Activated naive CD4-positive, alpha-beta T cell treated with anti-CD3 and anti-CD28 coated beads, Interleukin-2, amount 50 U/mL, for 24 hours (primary cell): ENCODE measurements at regions not wholly inside any gene's neighbourhood (a gene's known extent, or its start where the extent isn't known, plus 50 kb on each side); places are given as distances from the start of the nearest gene placed in this dataset.

Source experiments
- H3K27ac Mint-ChIP-seq: one replicate; pipeline ENCODE4 v1.8.0; 2021; ENCODE audit warnings: mild to moderate bottlenecking, mixed read lengths
- H3K27me3 Mint-ChIP-seq: one replicate; pipeline ENCODE4 v1.8.0; 2021; ENCODE audit warnings: mixed read lengths
- H3K36me3 Mint-ChIP-seq: one replicate; pipeline ENCODE4 v1.8.0; 2021; ENCODE audit warnings: mixed read lengths
- H3K4me1 Mint-ChIP-seq: one replicate; pipeline ENCODE4 v1.8.0; 2021; ENCODE audit warnings: mixed read lengths
- H3K4me3 Mint-ChIP-seq: one replicate; pipeline ENCODE4 v1.8.0; 2021; ENCODE audit warnings: mild to moderate bottlenecking, mixed read lengths
- H3K9me3 Mint-ChIP-seq: one replicate; pipeline ENCODE4 v1.8.0; 2021; ENCODE audit warnings: mixed read lengths

DNA sequence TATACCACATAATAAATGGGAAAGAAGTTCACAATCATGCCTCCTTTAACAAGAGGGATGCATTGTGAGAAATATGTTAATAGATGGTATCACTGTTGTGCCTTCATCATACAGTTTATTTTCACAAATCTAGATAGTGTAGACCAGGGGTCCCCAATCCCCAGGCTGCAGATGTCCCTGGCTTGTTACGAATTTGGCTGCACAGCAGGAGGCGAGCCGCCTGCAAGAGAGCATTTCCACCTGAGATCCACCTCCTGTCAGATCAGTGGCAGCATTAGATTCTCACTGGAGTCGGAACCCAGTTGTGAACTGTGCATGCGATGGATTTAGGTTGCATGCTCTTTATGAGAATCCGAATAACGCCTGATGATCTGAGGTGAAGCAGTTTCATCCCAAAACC is 361.9 kb upstream of the ZWINT start:
- Mint-ChIP-seq H3K27ac (no peak overlapping the region), H3K27me3 (no peaks in the 10 kb centered on the region), H3K9me3 (no peaks in the 10 kb centered on the region), H3K4me1 (no peaks in the 10 kb centered on the region), H3K36me3 (no peaks in the 10 kb centered on the region), H3K4me3 (no peak overlapping the region)

GRCh38 chr10:56715262-56715661 is 354.2 kb upstream of the ZWINT start:
- no peaks in the 10 kb centered on the region for H3K4me1 Mint-ChIP-seq
- peaks cover 11% of the 10 kb centered on the region for H3K9me3 Mint-ChIP-seq
- no peak overlapping the region for H3K27ac Mint-ChIP-seq
- no peak overlapping the region for H3K4me3 Mint-ChIP-seq
- H3K36me3 Mint-ChIP-seq: no peaks in the 10 kb centered on the region
- H3K27me3 Mint-ChIP-seq: no peaks in the 10 kb centered on the region

- H3K4me3 Mint-ChIP-seq: no peak overlapping the region
- H3K27ac Mint-ChIP-seq: no peak overlapping the region
- no peaks in the 10 kb centered on the region for H3K36me3 Mint-ChIP-seq
- no peaks in the 10 kb centered on the region for H3K27me3 Mint-ChIP-seq
- H3K4me1 Mint-ChIP-seq: no peaks in the 10 kb centered on the region
- no peaks in the 10 kb centered on the region for H3K9me3 Mint-ChIP-seq
Measured at GRCh38 chr10:56698506-56698905, 337.4 kb upstream of the ZWINT start.

DNA sequence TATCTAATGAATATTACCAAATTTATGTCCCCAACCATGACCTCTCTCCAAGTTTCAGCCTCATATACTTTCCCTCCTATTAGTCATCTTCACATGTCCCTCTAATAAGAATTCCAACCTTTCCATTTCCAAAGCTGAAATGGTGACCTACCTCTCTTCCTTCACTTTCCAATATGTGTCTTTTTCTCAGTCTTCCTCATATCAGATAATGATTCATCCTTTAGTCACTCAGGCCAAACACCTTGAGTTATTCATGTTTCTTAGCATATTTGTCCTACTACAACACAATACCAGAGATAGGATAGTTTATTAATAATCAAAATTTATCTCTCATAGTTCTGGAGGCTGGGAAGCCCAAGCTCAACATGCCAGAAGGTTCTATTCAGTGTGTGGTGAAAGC is 318.5 kb upstream of the ZWINT start:
- no peaks in the 10 kb centered on the region for H3K27me3 Mint-ChIP-seq
- no peak overlapping the region for H3K27ac Mint-ChIP-seq
- no peaks in the 10 kb centered on the region for H3K4me1 Mint-ChIP-seq
- no peaks in the 10 kb centered on the region for H3K36me3 Mint-ChIP-seq
- peaks cover 18% of the 10 kb centered on the region for H3K9me3 Mint-ChIP-seq
- H3K4me3 Mint-ChIP-seq: no peak overlapping the region

DNA sequence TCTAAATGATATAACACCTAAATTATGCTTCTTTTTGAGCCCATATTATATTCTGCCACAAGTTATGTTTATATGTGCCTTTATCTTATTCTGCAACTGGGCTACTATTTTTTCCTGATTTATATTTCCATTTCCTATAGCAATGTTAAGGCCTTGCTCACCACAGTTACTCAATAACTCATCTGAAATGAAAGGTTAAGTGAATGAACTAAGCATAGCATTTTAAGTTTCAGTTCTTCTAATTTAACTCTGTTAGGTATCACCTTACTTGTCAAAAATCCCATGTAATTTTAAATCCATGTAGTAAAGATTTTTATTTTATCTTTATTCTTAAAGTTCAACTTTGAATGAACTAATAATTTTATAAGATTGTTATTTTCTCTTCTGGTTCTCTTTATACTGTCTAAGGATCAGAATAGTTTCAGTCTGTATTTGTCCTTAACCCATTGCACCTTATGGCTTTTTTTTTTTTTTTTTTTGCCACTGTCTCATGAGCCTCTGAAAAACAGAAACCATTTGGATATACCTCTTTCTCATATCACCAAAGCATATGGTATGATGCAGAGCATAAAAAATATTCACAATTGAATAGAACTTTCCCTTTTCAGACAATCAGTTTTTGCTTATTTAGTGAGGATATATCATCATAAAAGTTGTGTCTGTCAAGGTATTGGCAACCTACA is 301.8 kb upstream of the ZWINT start:
- Mint-ChIP-seq H3K4me3 (no peak overlapping the region), H3K9me3 (no peaks in the 10 kb centered on the region), H3K27me3 (no peaks in the 10 kb centered on the region), H3K4me1 (no peaks in the 10 kb centered on the region), H3K27ac (no peak overlapping the region), H3K36me3 (no peaks in the 10 kb centered on the region)

DNA sequence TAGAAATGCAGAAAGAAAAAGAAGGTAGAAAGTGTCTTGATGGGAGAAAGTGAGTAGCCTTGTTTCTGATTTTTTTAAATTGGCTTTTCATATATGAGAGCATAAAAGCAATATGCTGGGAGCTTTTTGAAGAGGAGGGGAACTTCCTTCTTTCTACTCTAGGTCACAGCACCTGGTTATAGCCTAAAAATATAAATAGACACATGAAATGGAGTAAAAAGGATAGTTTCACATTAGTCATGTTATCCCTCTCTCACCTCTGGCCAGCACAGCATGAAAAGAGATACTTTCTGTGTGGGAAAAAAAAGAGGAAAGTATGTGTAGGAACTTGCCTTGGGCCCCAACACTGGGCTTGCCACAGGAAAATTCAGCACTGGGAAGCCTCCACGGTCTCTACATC is 292.2 kb upstream of the ZWINT start:
- Mint-ChIP-seq H3K27ac (no peak overlapping the region), H3K27me3 (no peaks in the 10 kb centered on the region), H3K36me3 (peaks cover 2% of the 10 kb centered on the region), H3K4me3 (no peak overlapping the region), H3K4me1 (no peaks in the 10 kb centered on the region), H3K9me3 (peaks cover 11% of the 10 kb centered on the region)

DNA sequence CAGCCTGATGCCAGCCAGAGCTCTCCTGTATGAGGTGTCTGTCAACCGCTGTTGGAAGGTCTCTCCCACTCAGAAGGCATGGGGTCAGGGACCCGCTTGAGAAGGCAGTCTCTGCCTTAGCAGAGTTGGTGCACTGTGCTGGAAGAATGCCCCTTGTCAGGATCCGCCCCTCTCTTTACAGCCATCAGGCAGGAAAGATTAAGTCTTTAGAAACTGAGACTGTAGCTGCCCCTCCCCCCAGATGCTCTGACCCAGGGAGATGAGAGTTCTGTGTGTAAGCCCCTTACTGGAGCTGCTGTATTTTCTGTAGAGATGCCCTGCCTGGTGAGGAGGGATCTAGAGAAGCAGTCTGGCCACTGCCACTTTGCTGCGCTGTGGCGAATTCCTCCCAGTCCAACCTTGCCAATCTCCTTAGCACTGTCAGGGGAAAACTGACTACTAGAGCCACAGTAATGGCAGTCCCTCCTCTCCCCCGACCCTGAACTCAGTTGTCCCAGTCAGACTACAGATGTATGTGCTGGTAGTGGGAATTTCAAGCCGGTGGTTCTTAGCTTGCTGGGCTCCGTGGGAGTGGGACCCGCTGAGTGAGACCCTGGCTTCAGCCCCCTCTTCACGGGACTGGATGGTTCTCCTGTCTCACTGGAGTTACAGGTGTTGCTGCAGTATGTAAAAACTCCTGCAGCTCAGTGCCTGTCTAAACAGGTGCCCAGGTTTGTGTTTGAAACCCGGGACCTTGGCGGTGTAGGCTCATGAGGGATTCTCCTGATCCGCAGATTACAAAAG is 285.5 kb upstream of the ZWINT start:
- H3K4me1 Mint-ChIP-seq: no peaks in the 10 kb centered on the region
- H3K27ac Mint-ChIP-seq: no peak overlapping the region
- H3K4me3 Mint-ChIP-seq: no peak overlapping the region
- no peaks in the 10 kb centered on the region for H3K36me3 Mint-ChIP-seq
- H3K9me3 Mint-ChIP-seq: no peaks in the 10 kb centered on the region
- no peaks in the 10 kb centered on the region for H3K27me3 Mint-ChIP-seq

DNA sequence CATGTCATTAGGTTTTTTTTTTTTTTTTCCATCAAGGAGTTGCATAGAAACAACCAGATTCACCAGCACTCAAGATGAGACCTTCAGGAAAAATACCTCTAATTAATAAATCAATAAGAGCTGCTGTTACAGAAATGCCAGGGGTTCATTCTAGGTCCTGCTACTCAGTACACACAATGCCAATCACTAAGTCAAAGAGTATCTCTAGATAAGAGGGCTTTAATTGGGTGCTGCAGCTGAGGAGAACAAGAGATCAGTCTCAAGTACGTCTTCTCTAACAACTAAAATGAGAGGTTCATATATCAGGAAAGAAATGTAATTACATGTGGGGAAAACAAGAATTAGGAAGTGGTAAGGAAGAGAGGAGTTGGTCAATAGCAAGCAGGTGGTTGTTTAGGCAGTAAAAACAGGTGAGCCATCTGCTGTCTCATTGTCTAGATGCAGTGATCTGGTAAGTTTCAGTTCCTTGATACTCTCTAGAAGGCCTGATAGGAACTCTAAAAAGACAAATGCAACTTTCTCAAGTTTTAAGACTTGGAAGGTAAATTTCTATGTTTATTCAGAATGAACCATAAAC is 272.9 kb upstream of the ZWINT start:
- Mint-ChIP-seq H3K36me3 (no peaks in the 10 kb centered on the region), H3K4me3 (no peak overlapping the region), H3K27ac (no peak overlapping the region), H3K9me3 (peaks cover 8% of the 10 kb centered on the region), H3K27me3 (no peaks in the 10 kb centered on the region), H3K4me1 (no peaks in the 10 kb centered on the region)

DNA sequence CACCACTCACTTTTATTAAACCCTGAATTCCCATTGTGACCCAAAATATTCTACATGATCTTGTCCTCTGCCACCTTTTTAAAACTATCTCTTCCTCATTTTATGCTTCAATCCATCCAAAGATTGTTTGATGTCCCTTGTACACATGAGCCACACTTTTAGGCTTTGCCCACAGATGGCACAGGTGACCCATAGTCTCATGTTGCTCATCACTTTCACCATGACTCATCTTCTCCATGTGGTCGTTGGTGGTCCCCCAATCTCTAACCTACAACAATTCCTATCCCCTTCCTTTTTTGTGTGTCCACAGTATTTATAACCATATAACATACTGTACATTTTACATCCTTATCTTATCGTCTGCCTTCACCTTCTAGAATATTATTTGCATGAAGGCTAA is 271.5 kb upstream of the ZWINT start:
- H3K27ac Mint-ChIP-seq: no peak overlapping the region
- H3K9me3 Mint-ChIP-seq: peaks cover 8% of the 10 kb centered on the region
- no peaks in the 10 kb centered on the region for H3K4me1 Mint-ChIP-seq
- H3K27me3 Mint-ChIP-seq: no peaks in the 10 kb centered on the region
- no peak overlapping the region for H3K4me3 Mint-ChIP-seq
- no peaks in the 10 kb centered on the region for H3K36me3 Mint-ChIP-seq

DNA sequence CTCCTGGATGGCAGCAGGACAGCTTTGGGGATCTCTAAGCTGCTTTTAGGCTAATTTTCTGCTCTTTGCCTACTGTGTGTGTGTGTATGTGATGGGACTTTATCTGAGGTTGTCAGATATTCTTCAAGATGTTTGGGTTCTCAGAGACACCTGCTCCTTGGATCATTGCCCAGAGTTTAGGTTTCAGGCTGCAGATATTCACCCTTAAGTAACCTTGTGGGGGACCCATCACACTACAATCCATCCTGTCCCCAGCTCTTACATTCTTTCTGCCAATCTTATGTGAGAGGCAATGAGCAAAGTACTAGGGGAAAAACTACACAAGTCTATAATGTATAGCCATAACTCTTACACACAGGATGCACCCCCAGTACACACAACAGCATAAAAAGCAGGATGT is 263.0 kb upstream of the ZWINT start:
- Mint-ChIP-seq H3K4me3 (no peak overlapping the region), H3K9me3 (no peaks in the 10 kb centered on the region), H3K36me3 (no peaks in the 10 kb centered on the region), H3K27ac (no peak overlapping the region), H3K27me3 (no peaks in the 10 kb centered on the region), H3K4me1 (no peaks in the 10 kb centered on the region)

GRCh38 chr10:56623064-56623463 is 262.0 kb upstream of the ZWINT start:
- Mint-ChIP-seq H3K9me3 (no peaks in the 10 kb centered on the region), H3K27me3 (no peaks in the 10 kb centered on the region), H3K4me3 (no peak overlapping the region), H3K27ac (no peak overlapping the region), H3K4me1 (no peaks in the 10 kb centered on the region), H3K36me3 (no peaks in the 10 kb centered on the region)

GRCh38 chr10:56622335-56622973 is 261.4 kb upstream of the ZWINT start:
- H3K27ac Mint-ChIP-seq: no peak overlapping the region
- H3K9me3 Mint-ChIP-seq: no peaks in the 10 kb centered on the region
- H3K4me3 Mint-ChIP-seq: no peak overlapping the region
- no peaks in the 10 kb centered on the region for H3K27me3 Mint-ChIP-seq
- no peaks in the 10 kb centered on the region for H3K36me3 Mint-ChIP-seq
- no peaks in the 10 kb centered on the region for H3K4me1 Mint-ChIP-seq

- H3K4me1 Mint-ChIP-seq: no peaks in the 10 kb centered on the region
- H3K27ac Mint-ChIP-seq: no peak overlapping the region
- no peaks in the 10 kb centered on the region for H3K9me3 Mint-ChIP-seq
- H3K4me3 Mint-ChIP-seq: no peak overlapping the region
- H3K27me3 Mint-ChIP-seq: no peaks in the 10 kb centered on the region
- H3K36me3 Mint-ChIP-seq: no peaks in the 10 kb centered on the region
Measured at GRCh38 chr10:56606202-56606601, 245.1 kb upstream of the ZWINT start.

DNA sequence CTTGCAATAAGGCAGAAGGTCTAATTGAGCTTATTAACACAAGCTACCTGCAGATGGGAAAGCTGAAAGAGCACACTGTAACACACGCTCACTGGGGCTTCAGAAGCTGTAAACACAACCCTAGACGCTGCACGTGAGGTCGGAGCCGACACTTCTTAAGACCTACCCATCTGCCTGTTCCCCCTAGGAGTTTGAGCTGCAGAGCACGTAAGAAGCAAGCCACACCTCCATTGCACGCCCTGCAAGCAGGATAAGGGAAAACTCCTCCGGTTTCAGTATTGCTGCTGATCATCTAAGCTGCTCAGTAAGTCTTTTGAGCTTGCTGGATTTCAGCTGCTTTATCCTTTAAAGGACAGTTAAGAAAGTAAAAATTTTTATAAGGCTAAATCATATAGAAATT is 244.0 kb upstream of the ZWINT start:
- Mint-ChIP-seq H3K36me3 (no peaks in the 10 kb centered on the region), H3K9me3 (no peaks in the 10 kb centered on the region), H3K27me3 (no peaks in the 10 kb centered on the region), H3K27ac (no peak overlapping the region), H3K4me3 (no peak overlapping the region), H3K4me1 (no peaks in the 10 kb centered on the region)

DNA sequence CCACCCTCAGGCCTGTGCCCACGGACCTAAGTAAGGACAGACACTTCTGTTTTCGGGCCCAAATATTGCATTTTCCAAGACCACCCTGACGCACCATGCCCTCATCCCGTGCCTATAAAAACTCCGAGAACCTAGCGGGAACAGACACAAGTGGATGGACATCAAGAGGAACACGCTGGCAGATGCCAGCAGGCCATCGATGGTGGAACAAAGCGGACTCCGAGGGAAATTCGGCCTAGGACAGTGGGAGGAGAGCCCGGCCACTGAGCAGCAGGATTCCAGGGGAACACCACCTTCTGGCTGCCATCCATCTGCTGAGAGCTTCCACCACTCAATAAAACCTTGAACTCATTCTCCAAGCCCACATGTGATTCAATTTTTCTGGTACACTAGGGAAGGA is 243.6 kb upstream of the ZWINT start:
- Mint-ChIP-seq H3K9me3 (no peaks in the 10 kb centered on the region), H3K27ac (no peak overlapping the region), H3K36me3 (no peaks in the 10 kb centered on the region), H3K4me1 (no peaks in the 10 kb centered on the region), H3K4me3 (no peak overlapping the region), H3K27me3 (no peaks in the 10 kb centered on the region)

DNA sequence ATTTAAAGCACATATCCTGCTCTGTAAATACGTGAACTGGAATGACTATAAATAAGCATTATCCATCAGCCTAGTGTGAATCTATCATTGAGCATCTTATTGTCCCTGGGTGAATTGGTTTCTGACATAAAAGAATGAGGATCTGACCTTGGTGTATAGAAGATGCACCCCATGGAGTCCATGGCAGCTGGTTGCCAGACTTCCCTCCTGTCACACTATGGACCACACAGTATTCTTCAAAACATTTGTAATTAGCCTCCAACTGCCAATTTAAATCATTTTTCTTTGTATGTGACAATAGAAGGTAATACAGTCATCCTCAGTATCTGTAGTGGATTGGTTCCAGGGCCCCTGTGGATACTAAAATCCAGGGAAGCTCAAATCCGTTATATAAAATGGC is 238.1 kb upstream of the ZWINT start:
- Mint-ChIP-seq H3K4me1 (no peaks in the 10 kb centered on the region), H3K27me3 (no peaks in the 10 kb centered on the region), H3K4me3 (no peak overlapping the region), H3K27ac (no peak overlapping the region), H3K36me3 (no peaks in the 10 kb centered on the region), H3K9me3 (no peaks in the 10 kb centered on the region)
